ENCODE measurements at regions not wholly inside any gene's neighbourhood (a gene's known extent, or its start where the extent isn't known, plus 50 kb on each side); places are given as distances from the start of the nearest gene placed in this dataset.

GRCh38 chrX:7512845-7513244 lies 330.1 kb upstream of the VCX start:
- POLR2A ChIA-PET, result interaction anchor here (0.7 kb wide), 1 partner anchor 388 kb away, joined by 3 read pairs; no protein-coding TSS in a partner anchor
- Mint-ChIP-seq H3K9me3 (ENCODE audit: unreplicated experiment) (peaks cover 4% of the 10 kb centered on the region), H3K4me1 (ENCODE audit: insufficient read depth, unreplicated experiment) (peaks cover 11% of the 10 kb centered on the region), H3K27ac (ENCODE audit: low read depth, unreplicated experiment) (no peak overlapping the region), H3K4me3 (ENCODE audit: unreplicated experiment) (no peak overlapping the region), H3K27me3 (ENCODE audit: insufficient read depth, unreplicated experiment) (no peaks in the 10 kb centered on the region), H3K36me3 (ENCODE audit: insufficient read depth, unreplicated experiment) (no peaks in the 10 kb centered on the region)
- BruUV-seq (replicated peaks), result no TSS peak
- intact Hi-C loops (cut with micrococcal nuclease), result loop anchor here (10.0 kb wide), 1 partner anchor 138 kb away; no protein-coding TSS in a partner anchor
- no peak for TF ChIP-seq CTCF (IDR thresholded peaks at IDR 0.05; ENCODE audit: unreplicated experiment)
- no peak for DNase-seq (ENCODE audit: unreplicated experiment)
- CTCF ChIA-PET, result interaction anchor here (0.7 kb wide), 2 partner anchors 9 to 220 kb away, joined by 3 to 5 read pairs; no protein-coding TSS in a partner anchor

- ChIA-PET POLR2A (no interaction called here), CTCF (interaction anchor here (0.5 to 0.6 kb wide), 2 partner anchors 10 to 850 kb away, joined by 3 to 5 read pairs; no protein-coding TSS in a partner anchor)
- intact Hi-C loops (cut with micrococcal nuclease), result no loop called here
- Mint-ChIP-seq H3K27me3 (ENCODE audit: insufficient read depth, unreplicated experiment) (no peaks in the 10 kb centered on the region), H3K4me1 (ENCODE audit: insufficient read depth, unreplicated experiment) (no peaks in the 10 kb centered on the region), H3K27ac (ENCODE audit: low read depth, unreplicated experiment) (no peak overlapping the region), H3K36me3 (ENCODE audit: insufficient read depth, unreplicated experiment) (no peaks in the 10 kb centered on the region), H3K4me3 (ENCODE audit: unreplicated experiment) (no peak overlapping the region), H3K9me3 (ENCODE audit: unreplicated experiment) (no peaks in the 10 kb centered on the region)
- DNase-seq (ENCODE audit: unreplicated experiment), result no peak
- TF ChIP-seq CTCF (IDR thresholded peaks at IDR 0.05; ENCODE audit: unreplicated experiment), result no peak
- BruUV-seq (replicated peaks), result no TSS peak
Observed at GRCh38 chrX:7503251-7503650, 339.7 kb upstream of the VCX start.

DNA sequence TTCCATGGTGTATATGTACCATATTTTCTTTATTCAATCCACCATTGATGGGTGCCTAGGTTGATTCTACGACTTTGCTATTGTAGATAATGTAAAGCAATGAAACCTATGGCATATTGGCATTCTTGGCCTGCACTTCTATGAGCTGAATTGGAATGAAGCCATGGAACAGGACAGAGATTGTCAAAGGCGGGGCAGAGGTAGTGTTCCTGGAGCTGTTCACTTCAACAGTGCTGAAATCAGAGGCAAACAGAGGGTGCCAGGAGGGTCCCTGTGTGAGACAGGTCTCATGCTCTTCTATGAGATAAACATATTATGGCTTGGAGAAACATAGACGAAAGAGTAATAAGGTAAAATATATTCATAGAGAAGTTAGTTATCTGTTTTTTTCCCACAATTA lies 342.6 kb upstream of the VCX start:
- no peaks in the 10 kb centered on the region for H3K27me3 Mint-ChIP-seq (ENCODE audit: insufficient read depth, unreplicated experiment)
- H3K27ac Mint-ChIP-seq (ENCODE audit: low read depth, unreplicated experiment), result no peak overlapping the region
- no peaks in the 10 kb centered on the region for H3K4me1 Mint-ChIP-seq (ENCODE audit: insufficient read depth, unreplicated experiment)
- DNase-seq (ENCODE audit: unreplicated experiment), result no peak
- no TSS peak for BruUV-seq (replicated peaks)
- POLR2A ChIA-PET, result no interaction called here
- TF ChIP-seq CTCF (IDR thresholded peaks at IDR 0.05; ENCODE audit: unreplicated experiment), result no peak
- no peaks in the 10 kb centered on the region for H3K9me3 Mint-ChIP-seq (ENCODE audit: unreplicated experiment)
- CTCF ChIA-PET, result interaction anchor here (0.6 to 0.7 kb wide), 2 partner anchors 436 to 1933 kb away, joined by 3 to 6 read pairs; no protein-coding TSS in a partner anchor
- no peaks in the 10 kb centered on the region for H3K36me3 Mint-ChIP-seq (ENCODE audit: insufficient read depth, unreplicated experiment)
- intact Hi-C loops (cut with micrococcal nuclease), result no loop called here
- no peak overlapping the region for H3K4me3 Mint-ChIP-seq (ENCODE audit: unreplicated experiment)

DNA sequence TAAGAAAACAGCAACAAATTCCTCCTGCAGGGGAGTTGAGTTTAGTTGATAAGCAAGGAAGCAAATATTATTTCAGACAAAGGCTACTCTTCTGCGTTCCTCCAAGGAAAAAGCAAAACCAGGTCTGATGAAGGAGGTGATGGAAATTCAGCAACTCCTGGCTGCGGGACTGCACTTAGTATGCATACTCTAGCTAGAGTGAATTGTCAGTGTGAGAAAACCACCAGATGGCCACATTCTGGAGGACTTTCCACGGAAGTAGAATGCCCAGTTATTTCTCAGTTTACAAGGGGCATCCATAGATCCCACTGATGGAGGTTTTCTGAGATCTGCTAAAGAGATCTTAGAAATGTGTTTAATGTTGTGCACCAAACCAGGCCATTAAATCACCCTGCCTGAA lies 338.6 kb upstream of the PUDP start:
- POLR2A ChIA-PET, result no interaction called here
- Mint-ChIP-seq H3K36me3 (ENCODE audit: insufficient read depth, unreplicated experiment) (no peaks in the 10 kb centered on the region), H3K4me3 (ENCODE audit: unreplicated experiment) (no peak overlapping the region), H3K27me3 (ENCODE audit: insufficient read depth, unreplicated experiment) (no peaks in the 10 kb centered on the region), H3K4me1 (ENCODE audit: insufficient read depth, unreplicated experiment) (no peaks in the 10 kb centered on the region), H3K27ac (ENCODE audit: low read depth, unreplicated experiment) (no peak overlapping the region), H3K9me3 (ENCODE audit: unreplicated experiment) (no peaks in the 10 kb centered on the region)
- intact Hi-C loops (cut with micrococcal nuclease), result no loop called here
- CTCF ChIA-PET, result no interaction called here
- DNase-seq (ENCODE audit: unreplicated experiment), result no peak
- no TSS peak for BruUV-seq (replicated peaks)
- TF ChIP-seq CTCF (IDR thresholded peaks at IDR 0.05; ENCODE audit: unreplicated experiment), result no peak

Measured in MCF 10A (cell line).